H1 (cell line): ENCODE measurements at regions not wholly inside any gene's neighbourhood (a gene's known extent, or its start where the extent isn't known, plus 50 kb on each side); places are given as distances from the start of the nearest gene placed in this dataset.

ENCODE experiments used
- CTCF ChIA-PET: fragments of 300-600 bp; sonication (Branson Sonifier 250); formaldehyde crosslinking; loops from one replicate; lab custom pipeline; 2021; ENCODE audit not compliant: partially characterized antibody; lab: Charles Lee
- POLR2A ChIA-PET: fragments of 300-600 bp; sonication (Branson Sonifier 250); formaldehyde crosslinking; loops from one replicate; lab custom pipeline; 2021; ENCODE audit warnings: inconsistent platforms; ENCODE audit not compliant: partially characterized antibody; lab: Charles Lee
- DNase-seq, 2 experiments: peaks; one replicate each; pipeline versions ENCODE4 v3.0.0 to v3.0.0-alpha.2; 2010 to 2022; ENCODE audit warnings: low spot score in 2 of 2, low read depth in 1 of 2, mixed read lengths in 1 of 2
- FAIRE-seq: peaks from 2 replicates; lab custom pipeline; 2011; peaks lifted over from hg19 to GRCh38; lab: Jason Lieb, UNC
- H2AFZ ChIP-seq: 2 replicates; pipeline ENCODE4 v1.8.1; 2012; ENCODE audit warnings: low read length, inconsistent platforms
- H2AK5ac ChIP-seq: 2 replicates; pipeline ENCODE4 v1.6.1; 2013; ENCODE audit warnings: low read depth, low read length
- H2BK120ac ChIP-seq: replicated peaks from 2 replicates; pipeline ENCODE3; 2013; ENCODE audit warnings: low read depth, low read length, inconsistent platforms
- H2BK12ac ChIP-seq: 2 replicates; pipeline ENCODE4 v1.6.1; 2013; ENCODE audit warnings: low read depth, low read length
- H2BK15ac ChIP-seq: 2 replicates; pipeline ENCODE4 v1.6.1; 2013; ENCODE audit warnings: low read length
- H2BK20ac ChIP-seq: 2 replicates; pipeline ENCODE4 v1.6.1; 2013; ENCODE audit warnings: low read length
- H2BK5ac ChIP-seq: 2 replicates; pipeline ENCODE4 v1.6.1; 2013; ENCODE audit warnings: low read depth, low read length
- H3K14ac ChIP-seq: 2 replicates; pipeline ENCODE4 v1.6.1; 2013; ENCODE audit warnings: inconsistent platforms; ENCODE audit not compliant: insufficient read length
- H3K18ac ChIP-seq: 2 replicates; pipeline ENCODE4 v1.6.1; 2013; ENCODE audit warnings: low read length; ENCODE audit errors: extremely low read depth
- H3K23ac ChIP-seq: 2 replicates; pipeline ENCODE4 v1.6.1; 2013; ENCODE audit warnings: inconsistent platforms; ENCODE audit not compliant: insufficient read length
- H3K23me2 ChIP-seq: 2 replicates; pipeline ENCODE4 v1.6.1; 2013; ENCODE audit warnings: low read depth, low read length
- H3K27ac ChIP-seq: 2 replicates; pipeline ENCODE4 v1.6.1; 2011; ENCODE audit warnings: low read depth, low read length, inconsistent platforms
- H3K27me3 ChIP-seq, 4 experiments: replicated peaks in 1 of 4; 1 replicate in 1 of 4; 2 replicates in 3 of 4; pipeline versions ENCODE4 v1.6.1 to v1.8.1; 2011 to 2013; ENCODE audit warnings: low read length in 3 of 4, mild to moderate bottlenecking in 3 of 4, inconsistent platforms in 2 of 4, mixed read lengths in 2 of 4, moderate library complexity in 1 of 4; ENCODE audit not compliant: control insufficient read depth in 3 of 4, insufficient read depth in 3 of 4; ENCODE audit errors: extremely low read depth in 1 of 4
- H3K36me3 ChIP-seq, 4 experiments: 2 replicates each; pipeline versions ENCODE4 v1.6.1 to v1.8.1; 2011 to 2013; ENCODE audit warnings: mild to moderate bottlenecking in 4 of 4, low read length in 3 of 4, moderate library complexity in 2 of 4, control low read depth in 1 of 4, inconsistent platforms in 1 of 4; ENCODE audit not compliant: insufficient read depth in 4 of 4, control insufficient read depth in 2 of 4
- H3K4ac ChIP-seq: replicated peaks from 2 replicates; pipeline ENCODE3; 2013; ENCODE audit warnings: low read length, low read depth, mixed read lengths, inconsistent platforms; ENCODE audit not compliant: insufficient read length
- H3K4me1 ChIP-seq, 4 experiments: replicated peaks in 1 of 4; 1 replicate in 1 of 4; 2 replicates in 3 of 4; pipeline versions ENCODE4 v1.6.1 to v1.8.1; 2011 to 2013; ENCODE audit warnings: low read length in 3 of 4, inconsistent platforms in 2 of 4, mixed read lengths in 1 of 4; ENCODE audit not compliant: insufficient read depth in 4 of 4, control insufficient read depth in 3 of 4
- H3K4me2 ChIP-seq, 2 experiments: 2 replicates each; pipeline versions ENCODE4 v1.6.1 to v1.8.1; 2011 to 2013; ENCODE audit warnings: low read depth in 2 of 2, low read length in 2 of 2, control low read depth in 1 of 2, inconsistent platforms in 1 of 2, mild to moderate bottlenecking in 1 of 2; ENCODE audit not compliant: insufficient read depth in 1 of 2
- H3K4me3 ChIP-seq, 4 experiments: fragments of 200-600, 300-600 bp in 1 of 4; sonication (generic), shearing (Covaris generic), sonication (Bioruptor Twin) in 1 of 4; 2 replicates each; pipeline versions ENCODE4 v1.5.1 to v1.8.1; 2011 to 2016; ENCODE audit warnings: low read length in 4 of 4, low read depth in 3 of 4, control low read depth in 2 of 4, inconsistent platforms in 2 of 4, mild to moderate bottlenecking in 2 of 4, mixed read lengths in 1 of 4, moderate library complexity in 1 of 4; ENCODE audit not compliant: insufficient read depth in 2 of 4; ENCODE audit errors: extremely low read depth in 1 of 4
- H3K56ac ChIP-seq: replicated peaks from 2 replicates; pipeline ENCODE3; 2013; ENCODE audit warnings: low read depth, mild to moderate bottlenecking, mixed read lengths, low read length, inconsistent platforms; ENCODE audit not compliant: insufficient read length
- H3K79me1 ChIP-seq: 2 replicates; pipeline ENCODE4 v1.6.1; 2013; ENCODE audit warnings: low read depth, low read length, control low read depth
- H3K79me2 ChIP-seq, 2 experiments: 2 replicates each; pipeline versions ENCODE4 v1.6.1 to v1.8.1; 2012 to 2013; ENCODE audit warnings: low read length in 2 of 2, mild to moderate bottlenecking in 2 of 2, inconsistent platforms in 1 of 2; ENCODE audit not compliant: insufficient read depth in 2 of 2, control insufficient read depth in 1 of 2
- H3K9ac ChIP-seq, 4 experiments: replicated peaks in 1 of 4; 1 replicate in 1 of 4; 2 replicates in 3 of 4; pipeline versions ENCODE4 v1.6.1 to v1.8.1; 2011 to 2013; ENCODE audit warnings: low read depth in 3 of 4, low read length in 3 of 4, control low read depth in 2 of 4, mild to moderate bottlenecking in 2 of 4, moderate library complexity in 2 of 4, inconsistent platforms in 1 of 4; ENCODE audit errors: extremely low read depth in 1 of 4
- H3K9me3 ChIP-seq, 2 experiments: 2 replicates each; pipeline versions ENCODE4 v1.6.1 to v1.8.1; 2012 to 2013; ENCODE audit warnings: mild to moderate bottlenecking in 2 of 2, moderate library complexity in 2 of 2, control low read depth in 1 of 2, inconsistent platforms in 1 of 2, low read depth in 1 of 2, low read length in 1 of 2, mixed read lengths in 1 of 2; ENCODE audit not compliant: insufficient read depth in 2 of 2
- H4K20me1 ChIP-seq, 2 experiments: replicated peaks in 1 of 2; 2 replicates each; pipeline versions ENCODE3 to v1.8.1; 2011 to 2013; ENCODE audit warnings: inconsistent platforms in 2 of 2, low read length in 2 of 2, mild to moderate bottlenecking in 1 of 2; ENCODE audit not compliant: insufficient read depth in 2 of 2, control insufficient read depth in 1 of 2
- H4K5ac ChIP-seq: 2 replicates; pipeline ENCODE4 v1.6.1; 2013; ENCODE audit warnings: low read length, low read depth, mixed read lengths, inconsistent platforms; ENCODE audit not compliant: insufficient read length
- H4K8ac ChIP-seq: 2 replicates; pipeline ENCODE4 v1.8.0; 2013; ENCODE audit warnings: mild to moderate bottlenecking, moderate library complexity, low read length, inconsistent platforms; ENCODE audit not compliant: insufficient read depth; ENCODE audit errors: extremely low read depth
- H4K91ac ChIP-seq: replicated peaks from 2 replicates; pipeline ENCODE3; 2013; ENCODE audit warnings: low read length, mixed read lengths, inconsistent platforms; ENCODE audit not compliant: insufficient read length
- ASH2L ChIP-seq: fragments of 200-600, 300-600 bp; sonication (generic); IDR thresholded peaks from one replicate; pipeline ENCODE4 v1.7.1; 2017; ENCODE audit warnings: low read length
- CHD1 ChIP-seq: IDR thresholded peaks from 2 replicates; pipeline ENCODE4 v1.6.1; 2012; ENCODE audit warnings: low read depth, low read length, improper control_type of control experiment
- EP300 ChIP-seq, 2 experiments: IDR thresholded peaks; 1 replicate in 1 of 2; 2 replicates in 1 of 2; pipeline ENCODE4 v1.6.1; 2011 to 2012; ENCODE audit warnings: low read depth in 2 of 2, low read length in 2 of 2, mild to moderate bottlenecking in 2 of 2, borderline replicate concordance in 1 of 2, inconsistent platforms in 1 of 2, moderate library complexity in 1 of 2
- POLR2AphosphoS5 ChIP-seq: IDR thresholded peaks from 2 replicates; pipeline ENCODE4 v1.6.1; 2011; ENCODE audit warnings: low read depth, low read length
- RAD21 ChIP-seq, 2 experiments: IDR thresholded peaks in 1 of 2; conservative IDR thresholded peaks in 1 of 2; 2 replicates each; pipeline ENCODE4 v1.6.1; 2011; ENCODE audit warnings: low read depth in 2 of 2, low read length in 2 of 2, improper control_type of control experiment in 1 of 2, inconsistent platforms in 1 of 2, mild to moderate bottlenecking in 1 of 2, moderate library complexity in 1 of 2
- RFX5 ChIP-seq: IDR thresholded peaks from 2 replicates; pipeline ENCODE4 v1.6.1; 2011; ENCODE audit warnings: low read depth, low read length, improper control_type of control experiment, borderline replicate concordance
- RNF2 ChIP-seq: fragments of 200-900, 300-1000 bp; sonication (generic); IDR thresholded peaks from 2 replicates; pipeline ENCODE4 v1.7.1; 2016; ENCODE audit warnings: borderline replicate concordance, low read depth, mild to moderate bottlenecking, antibody characterized with exemption, low read length; ENCODE audit not compliant: poor library complexity, severe bottlenecking; ENCODE audit errors: missing control alignments
- SAP30 ChIP-seq: fragments of 300-600 bp; sonication (generic); IDR thresholded peaks from 2 replicates; pipeline ENCODE4 v1.7.1; 2012; ENCODE audit warnings: low read length, moderate library complexity, mild to moderate bottlenecking, inconsistent platforms; ENCODE audit not compliant: insufficient read depth, insufficient replicate concordance
- SRF ChIP-seq: IDR thresholded peaks from 2 replicates; pipeline ENCODE4 v1.6.1; 2011; ENCODE audit warnings: mild to moderate bottlenecking, low read depth, low read length, moderate library complexity
- TEAD4 ChIP-seq: IDR thresholded peaks from 2 replicates; pipeline ENCODE4 v1.6.1; 2012; ENCODE audit warnings: low read depth, low read length, inconsistent platforms, mixed read lengths
- whole genome bisulfite sequencing, 2 experiments: shearing (Covaris generic) in 1 of 2; methylation state at CpG; one replicate each; pipeline versions ENCODE4 v1.1.6 to v1.1.7; 2013 to 2015; ENCODE audit warnings: low lambda C conversion rate in 2 of 2, mixed read lengths in 2 of 2, inconsistent platforms in 1 of 2, low coverage in 1 of 2, missing lambda C conversion rate in 1 of 2; ENCODE audit not compliant: insufficient replicate concordance in 2 of 2, insufficient coverage in 1 of 2, insufficient read length in 1 of 2; ENCODE audit errors: extremely low coverage in 1 of 2, missing lambda C conversion rate in 1 of 2; 5-methylcytosine and 5-hydroxymethylcytosine counted together
- TF ChIP-seq, protein P1 (sequence below): IDR thresholded peaks from 2 replicates; pipeline ENCODE4 v1.6.1; 2012; ENCODE audit warnings: inconsistent platforms

DNA sequence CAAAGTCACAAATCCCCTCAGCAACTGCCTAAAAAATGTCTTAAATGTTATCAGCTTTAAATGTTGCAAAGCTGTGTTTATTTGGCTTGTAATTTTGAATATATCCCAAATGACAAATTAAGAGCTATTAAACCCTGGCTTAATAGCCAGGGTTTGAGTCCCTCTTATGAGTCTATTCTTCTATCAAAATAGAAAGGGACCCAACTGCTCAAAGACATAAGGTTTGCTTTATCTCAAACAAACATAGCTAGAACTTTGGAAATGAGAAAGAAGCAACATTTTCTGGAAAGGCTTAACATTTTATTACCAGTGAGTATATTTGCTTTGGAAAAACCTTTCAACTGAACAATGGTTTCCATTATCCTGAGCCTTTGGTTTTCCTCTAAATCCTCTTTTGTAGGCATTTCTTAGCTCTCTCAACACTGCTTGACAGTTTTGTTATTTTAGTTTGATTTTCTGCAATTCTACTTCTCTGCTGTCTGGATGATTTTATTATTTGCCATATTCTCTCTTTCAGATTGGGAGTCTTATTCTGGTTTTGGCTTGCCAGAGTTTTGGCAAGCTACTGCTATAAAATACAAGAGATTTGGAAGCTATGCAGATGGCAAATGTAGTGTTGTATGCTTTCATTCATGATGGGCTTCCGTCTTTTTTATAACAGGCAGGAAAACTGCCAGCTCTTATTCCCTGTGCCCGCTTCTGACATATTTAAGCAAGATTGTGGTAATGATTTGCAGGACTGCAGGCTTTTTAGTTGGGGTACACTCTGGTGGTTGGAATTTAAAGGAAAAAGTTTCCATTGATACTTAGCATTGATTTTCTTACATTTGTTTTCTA lies 734.9 kb downstream of the DTWD2 start:
- Histone ChIP-seq H4K8ac (no peak overlapping the region), H3K36me3 (no peaks in the 10 kb centered on the region), H3K27ac (no peak overlapping the region), H3K4me3 (no peak overlapping the region), H3K4me2 (no peak overlapping the region), H3K56ac (no peak overlapping the region), H4K20me1 (no peaks in the 10 kb centered on the region), H3K79me1 (no peaks in the 10 kb centered on the region), H3K79me2 (no peaks in the 10 kb centered on the region), H3K14ac (no peak overlapping the region), H2AK5ac (no peak overlapping the region), H2BK20ac (no peak overlapping the region), H3K9ac (no peak overlapping the region), H4K91ac (no peak overlapping the region), H3K18ac (no peak overlapping the region), H2BK5ac (no peak overlapping the region), H2BK12ac (no peak overlapping the region), H4K5ac (no peak overlapping the region), H3K23ac (no peak overlapping the region), H3K4me1 (no peaks in the 10 kb centered on the region), H3K9me3 (no peaks in the 10 kb centered on the region), H3K23me2 (no peaks in the 10 kb centered on the region), H3K4ac (no peak overlapping the region), H2BK120ac (no peak overlapping the region), H2BK15ac (no peak overlapping the region), H2AFZ (no peak overlapping the region), H3K27me3 (no peaks in the 10 kb centered on the region)
- 95% methylated on average over 2 of the region's 2 CpGs; no CpG with 5 or more reads in 1 of the 2 experiments for WGBS, 2 experiments
- DNase-seq (no peak), FAIRE-seq (no peak)
- CTCF ChIA-PET = interaction anchor here (1.4 kb wide), 1 partner anchor 11 kb away, joined by 3 read pairs; no protein-coding TSS in a partner anchor
- POLR2A ChIA-PET = no interaction called here
- TF ChIP-seq SAP30 (no peak), RAD21 (IDR thresholded peaks at IDR 0.05 in 1 of 2, conservative IDR thresholded peaks at IDR 0.05 in 1 of 2; ENCODE audit: low read depth in 2 of 2, low read length in 2 of 2) (no peak), RNF2 (no peak), TEAD4 (no peak), EP300 (IDR thresholded peaks at IDR 0.05; ENCODE audit: borderline replicate concordance in 1 of 2, low read depth in 2 of 2, low read length in 2 of 2) (no peak), SRF (no peak), RFX5 (no peak), ASH2L (no peak), POLR2AphosphoS5 (no peak), CHD1 (no peak)
- TF ChIP-seq, protein P1, sequence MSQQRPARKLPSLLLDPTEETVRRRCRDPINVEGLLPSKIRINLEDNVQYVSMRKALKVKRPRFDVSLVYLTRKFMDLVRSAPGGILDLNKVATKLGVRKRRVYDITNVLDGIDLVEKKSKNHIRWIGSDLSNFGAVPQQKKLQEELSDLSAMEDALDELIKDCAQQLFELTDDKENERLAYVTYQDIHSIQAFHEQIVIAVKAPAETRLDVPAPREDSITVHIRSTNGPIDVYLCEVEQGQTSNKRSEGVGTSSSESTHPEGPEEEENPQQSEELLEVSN = no peak
